ENCODE measurements at regions not wholly inside any gene's neighbourhood (a gene's known extent, or its start where the extent isn't known, plus 50 kb on each side); places are given as distances from the start of the nearest gene placed in this dataset.

- TF ChIP-seq ZBTB33 (IDR thresholded peaks at IDR 0.05) (no peak), GABPA (IDR thresholded peaks at IDR 0.05 in 1 of 2, conservative IDR thresholded peaks at IDR 0.05 in 1 of 2) (no peak), JUND (IDR thresholded peaks at IDR 0.05) (no peak), RXRA (IDR thresholded peaks at IDR 0.05) (no peak), TAF1 (conservative IDR thresholded peaks at IDR 0.05) (no peak), EGR1 (IDR thresholded peaks at IDR 0.05; ENCODE audit: low read depth in 2 of 2) (no peak), REST (IDR thresholded peaks at IDR 0.05) (no peak), HNF4G (IDR thresholded peaks at IDR 0.05) (no peak), CTCF (IDR thresholded peaks at IDR 0.05; ENCODE audit: low read depth, low read length, missing input control) (no peak), ATF3 (IDR thresholded peaks at IDR 0.05) (no peak), FOXA1 (IDR thresholded peaks at IDR 0.05) (no peak), FOXA2 (IDR thresholded peaks at IDR 0.05) (no peak), RAD21 (IDR thresholded peaks at IDR 0.05) (no peak), HNF4A (conservative IDR thresholded peaks at IDR 0.05) (no peak)
- Histone ChIP-seq H3K4me3 (ENCODE audit: low read depth in 1 of 3, low read length in 3 of 3) (no peak overlapping the region), H3K36me3 (ENCODE audit: control insufficient read depth in 4 of 4, insufficient read depth in 3 of 4, low read depth in 1 of 4, low read length in 3 of 4) (no peaks in the 10 kb centered on the region), H3K9me3 (ENCODE audit: control insufficient read depth in 4 of 4, low read length in 3 of 4) (no peaks in the 10 kb centered on the region), H3K4me1 (ENCODE audit: control insufficient read depth in 4 of 4, insufficient read depth in 4 of 4, low read length in 3 of 4) (no peaks in the 10 kb centered on the region), H3K9ac (ENCODE audit: low read depth in 1 of 2, low read length in 2 of 2) (no peak overlapping the region), H3K27me3 (ENCODE audit: control insufficient read depth in 4 of 4, insufficient read depth in 4 of 4, low read length in 3 of 4) (no peaks in the 10 kb centered on the region), H3K27ac (ENCODE audit: low read depth in 1 of 2, low read length in 2 of 2) (no peak overlapping the region)
- DNase-seq (ENCODE audit: low spot score) = no peak
- 60% methylated on average over 1 of the region's 1 CpG for WGBS
Observed at GRCh38 chr13:90070362-90070761, 1277.1 kb upstream of the MIR17HG start.

- WGBS = 33% methylated on average over 4 of the region's 4 CpGs
- no peaks in the 10 kb centered on the region for H3K27me3 ChIP-seq (ENCODE audit: control insufficient read depth in 4 of 4, insufficient read depth in 4 of 4, low read length in 3 of 4)
- no peaks in the 10 kb centered on the region for H3K9me3 ChIP-seq (ENCODE audit: control insufficient read depth in 4 of 4, low read length in 3 of 4)
- H3K4me1 ChIP-seq (ENCODE audit: control insufficient read depth in 4 of 4, insufficient read depth in 4 of 4, low read length in 3 of 4) = no peaks in the 10 kb centered on the region
- no peak overlapping the region for H3K4me3 ChIP-seq (ENCODE audit: low read depth in 1 of 3, low read length in 3 of 3)
- no peak for DNase-seq (ENCODE audit: low spot score)
- H3K27ac ChIP-seq (ENCODE audit: low read depth in 1 of 2, low read length in 2 of 2) = no peak overlapping the region
- no peak for TF ChIP-seq HNF4A (conservative IDR thresholded peaks at IDR 0.05)
- no peak for TF ChIP-seq JUND (IDR thresholded peaks at IDR 0.05)
- TF ChIP-seq TAF1 (conservative IDR thresholded peaks at IDR 0.05) = no peak
- TF ChIP-seq ZBTB33 (IDR thresholded peaks at IDR 0.05) = no peak
- TF ChIP-seq ATF3 (IDR thresholded peaks at IDR 0.05) = no peak
- no peak for TF ChIP-seq CTCF (IDR thresholded peaks at IDR 0.05; ENCODE audit: low read depth, low read length, missing input control)
- TF ChIP-seq HNF4G (IDR thresholded peaks at IDR 0.05) = no peak
- TF ChIP-seq FOXA2 (IDR thresholded peaks at IDR 0.05) = no peak
- TF ChIP-seq GABPA (IDR thresholded peaks at IDR 0.05 in 1 of 2, conservative IDR thresholded peaks at IDR 0.05 in 1 of 2) = no peak
- TF ChIP-seq MAX (IDR thresholded peaks at IDR 0.05) = no peak
- no peak for TF ChIP-seq FOXA1 (IDR thresholded peaks at IDR 0.05)
- no peak for TF ChIP-seq SP1 (IDR thresholded peaks at IDR 0.05)
- no peak for TF ChIP-seq RAD21 (IDR thresholded peaks at IDR 0.05)
- no peak overlapping the region for H3K9ac ChIP-seq (ENCODE audit: low read depth in 1 of 2, low read length in 2 of 2)
- H3K36me3 ChIP-seq (ENCODE audit: control insufficient read depth in 4 of 4, insufficient read depth in 3 of 4, low read depth in 1 of 4, low read length in 3 of 4) = no peaks in the 10 kb centered on the region
Observed at GRCh38 chr13:90070837-90071525, 1276.5 kb upstream of the MIR17HG start.

Data from liver (tissue), 8 donors.